GM21619 (cell line): ENCODE measurements at regions not wholly inside any gene's neighbourhood (a gene's known extent, or its start where the extent isn't known, plus 50 kb on each side); places are given as distances from the start of the nearest gene placed in this dataset.

Source experiments
- ATAC-seq: cut with Tn5 transposase; IDR thresholded peaks from one replicate; pipeline ENCODE4 v1.9.1; 2021; ENCODE audit not compliant: unreplicated experiment

DNA sequence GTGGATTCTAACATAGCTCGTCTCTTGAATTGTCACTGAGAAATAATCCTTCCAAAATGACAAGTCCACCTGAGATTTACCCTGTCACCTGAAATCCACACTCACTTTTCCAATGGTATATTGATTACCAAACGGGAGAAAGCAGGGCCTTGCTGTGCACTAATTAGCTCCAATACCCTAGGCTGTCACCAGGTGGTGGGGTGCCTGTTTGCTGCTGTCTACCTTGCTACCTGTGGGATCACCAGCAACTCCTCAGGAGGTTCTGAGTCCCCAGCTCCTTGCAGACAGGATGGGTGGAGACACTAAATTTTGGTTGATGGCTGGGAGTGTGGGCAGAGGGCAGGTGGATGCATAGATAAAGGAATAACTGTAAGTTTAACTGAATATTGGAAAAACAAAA is 237.2 kb upstream of the ZNF32 start:
- ATAC-seq, result no peak

DNA sequence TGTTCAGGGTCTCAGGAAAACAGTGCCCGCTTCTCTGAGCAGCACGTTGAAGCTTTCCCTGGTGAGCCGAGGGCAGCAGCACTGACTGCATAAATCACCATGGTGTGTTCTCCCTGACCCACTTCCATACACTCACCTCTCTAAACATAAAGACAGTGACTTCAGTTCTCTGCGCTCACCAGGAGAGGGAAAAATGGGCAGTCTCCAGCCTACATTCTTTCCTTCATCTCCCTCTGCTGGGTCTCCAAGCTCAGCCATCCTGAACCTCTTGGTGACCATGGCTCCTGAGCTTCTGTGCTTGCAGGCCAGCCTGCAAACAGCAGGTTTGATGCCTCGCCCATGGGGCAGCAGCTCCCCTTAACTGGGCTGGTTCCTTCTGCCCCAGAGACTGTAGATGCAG is 236.6 kb upstream of the ZNF32 start:
- ATAC-seq, result no peak

DNA sequence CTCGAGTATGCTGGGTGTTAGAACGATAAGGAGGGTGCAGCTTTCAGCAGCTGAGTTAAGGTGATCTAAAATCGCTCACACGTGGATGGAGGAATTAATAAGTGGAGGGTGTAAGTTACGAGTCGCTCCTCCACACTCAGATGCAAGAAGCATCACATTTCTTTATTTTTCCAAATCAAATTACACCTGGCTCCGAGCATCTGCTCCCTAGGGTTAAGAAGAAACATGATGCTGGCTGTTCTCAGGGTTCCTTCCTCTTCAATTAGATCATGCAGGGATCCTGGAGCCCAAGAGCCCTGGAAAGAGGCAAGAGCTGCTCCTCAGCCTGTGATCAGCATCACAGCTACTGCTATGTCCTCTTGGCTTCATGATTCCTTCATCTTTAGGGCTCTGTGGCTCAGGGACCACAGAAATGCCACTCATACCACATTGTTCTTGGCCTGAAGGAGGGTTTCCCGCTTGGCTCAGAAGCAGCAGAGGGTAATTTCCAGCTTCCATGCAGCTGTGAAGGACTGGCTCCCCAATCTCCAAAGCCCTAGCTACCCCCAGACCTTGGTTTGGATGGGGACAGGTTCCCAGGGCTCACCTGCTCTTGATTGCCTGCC is 235.9 kb upstream of the ZNF32 start:
- no peak for ATAC-seq

DNA sequence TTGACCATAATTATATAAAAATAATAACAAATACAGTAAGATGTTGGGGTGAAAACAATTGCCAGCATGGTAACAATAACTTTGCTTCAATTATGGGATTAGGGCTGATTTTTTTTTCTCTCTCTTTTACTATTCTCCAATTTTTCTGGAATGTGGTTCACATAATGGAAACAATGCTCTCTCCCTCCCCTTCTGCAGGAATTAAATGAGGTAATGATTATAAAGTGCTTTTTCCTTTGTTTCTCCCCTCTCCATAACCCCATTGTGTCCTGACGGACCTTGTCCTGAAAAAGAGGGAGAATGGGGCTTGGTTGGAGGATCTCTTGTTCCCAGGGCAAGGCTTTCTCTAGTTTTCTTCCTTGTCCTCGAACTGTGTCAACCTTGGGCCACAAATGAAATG is 234.0 kb upstream of the ZNF32 start:
- ATAC-seq, result no peak

DNA sequence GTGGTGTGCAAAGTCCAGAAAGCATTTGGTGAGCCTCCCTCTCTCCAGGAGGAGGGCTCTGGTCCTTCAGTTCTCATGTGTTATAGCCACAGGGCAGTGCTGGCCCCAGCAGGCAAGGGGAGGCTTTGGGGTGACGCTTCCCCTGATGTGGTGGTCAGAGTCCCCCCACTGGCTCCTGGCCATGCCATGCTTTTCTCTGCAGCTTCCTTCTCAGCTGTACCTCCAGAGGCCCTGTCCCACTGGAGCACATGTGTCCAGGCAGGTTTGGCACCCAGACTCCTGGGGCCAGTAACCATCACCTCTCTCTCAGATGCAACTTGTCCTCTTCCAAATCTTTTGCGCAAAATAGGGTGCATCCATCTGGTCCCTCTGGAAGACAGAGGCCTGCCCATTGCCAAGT is 233.0 kb upstream of the ZNF32 start:
- ATAC-seq, result no peak

DNA sequence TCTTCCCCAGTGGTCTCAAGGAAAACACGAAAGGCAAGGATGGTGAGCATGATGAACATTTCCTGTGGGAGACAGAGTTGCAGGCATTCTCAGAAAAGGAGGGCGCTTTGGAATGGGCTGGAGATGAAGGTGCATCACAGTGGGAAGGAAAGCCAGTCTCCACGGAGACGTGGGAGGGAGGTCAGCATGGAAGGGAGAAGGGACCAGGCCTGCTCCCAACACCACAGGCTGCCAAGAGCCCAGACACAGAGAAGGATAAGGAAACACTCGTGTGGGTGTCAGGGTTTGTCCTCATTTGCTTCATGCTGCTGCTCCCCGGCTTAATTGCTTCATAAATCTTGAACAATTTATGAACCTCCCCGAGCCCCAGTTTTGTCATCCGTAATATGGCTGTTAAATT is 231.5 kb upstream of the ZNF32 start:
- ATAC-seq, result no peak

DNA sequence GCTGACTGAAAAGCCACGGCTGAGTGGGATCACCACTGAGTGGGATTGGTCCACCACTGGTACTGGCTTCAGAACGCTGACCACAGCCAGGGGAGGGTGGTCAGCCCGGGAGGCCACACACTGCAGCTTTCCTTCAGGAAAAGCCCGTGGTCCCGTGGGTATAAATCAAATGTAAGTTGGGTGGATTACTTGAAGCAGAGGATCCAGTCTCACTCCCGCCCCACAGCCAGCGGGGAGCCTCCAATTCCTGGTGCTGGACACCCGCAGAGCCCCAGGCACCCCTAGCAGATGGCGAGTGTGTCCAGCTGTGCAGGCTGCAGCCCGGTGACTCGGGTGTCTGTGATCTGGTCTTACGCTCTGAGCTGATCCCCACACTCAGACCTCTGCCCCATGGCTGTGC is 231.1 kb upstream of the ZNF32 start:
- ATAC-seq, result no peak

DNA sequence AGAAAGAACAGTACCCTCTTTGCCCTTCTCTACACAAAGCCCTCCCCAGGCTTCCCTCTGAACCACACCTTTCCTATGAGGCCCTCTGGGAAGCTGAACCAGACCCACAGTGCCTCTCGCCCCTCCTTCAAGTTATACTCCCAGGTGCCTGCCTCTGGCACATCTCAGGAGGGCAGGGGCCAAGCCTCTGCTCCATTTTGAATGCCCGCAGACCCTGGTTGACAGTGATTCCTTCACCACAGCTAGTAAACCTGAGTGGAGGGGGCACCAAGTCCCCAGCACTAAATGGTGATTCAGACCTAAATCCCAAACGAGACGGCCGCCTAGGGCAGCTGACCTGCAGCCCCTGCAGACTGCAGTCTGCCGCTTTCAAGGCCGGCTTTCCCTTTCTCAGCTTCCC is 230.5 kb upstream of the ZNF32 start:
- ATAC-seq, result no peak

DNA sequence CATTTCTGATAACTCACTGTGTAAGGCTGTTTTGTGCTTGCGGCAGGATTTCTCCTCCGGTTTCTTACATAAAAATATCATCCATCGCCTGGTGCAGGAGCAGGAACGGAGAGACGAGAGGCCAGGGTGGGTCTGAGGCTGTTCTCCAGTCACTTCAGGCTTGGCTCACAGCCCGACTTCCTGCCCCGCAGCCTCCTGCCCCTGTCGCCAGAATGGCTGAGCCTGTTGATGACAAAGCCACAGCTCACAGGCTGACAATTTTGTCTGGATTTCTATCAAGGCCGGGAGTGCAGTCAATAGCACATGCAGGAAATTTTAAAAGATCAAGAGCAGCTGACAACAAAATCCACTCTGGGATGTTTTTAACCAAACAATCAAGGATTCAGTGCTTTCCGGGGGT is 229.7 kb upstream of the ZNF32 start:
- ATAC-seq, result no peak

DNA sequence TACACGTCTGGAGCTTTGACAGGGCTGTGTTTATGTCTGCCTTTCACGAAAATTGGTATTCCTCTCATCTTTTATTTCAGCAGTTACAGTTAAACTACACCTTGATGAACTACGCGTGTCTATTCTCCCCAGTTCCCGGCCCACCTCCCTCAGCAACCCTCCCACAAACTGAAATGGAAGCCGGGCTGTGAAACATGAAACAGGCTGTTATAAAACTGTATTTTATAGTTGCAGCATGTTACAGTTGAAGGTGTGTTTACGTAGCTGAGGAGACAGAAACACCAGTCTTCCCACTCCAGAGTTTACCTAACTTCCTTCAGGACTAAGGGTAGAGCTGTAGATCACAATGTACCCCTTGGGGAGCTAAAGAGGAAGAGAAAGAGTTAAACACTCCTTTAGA is 228.3 kb upstream of the ZNF32 start:
- no peak for ATAC-seq

DNA sequence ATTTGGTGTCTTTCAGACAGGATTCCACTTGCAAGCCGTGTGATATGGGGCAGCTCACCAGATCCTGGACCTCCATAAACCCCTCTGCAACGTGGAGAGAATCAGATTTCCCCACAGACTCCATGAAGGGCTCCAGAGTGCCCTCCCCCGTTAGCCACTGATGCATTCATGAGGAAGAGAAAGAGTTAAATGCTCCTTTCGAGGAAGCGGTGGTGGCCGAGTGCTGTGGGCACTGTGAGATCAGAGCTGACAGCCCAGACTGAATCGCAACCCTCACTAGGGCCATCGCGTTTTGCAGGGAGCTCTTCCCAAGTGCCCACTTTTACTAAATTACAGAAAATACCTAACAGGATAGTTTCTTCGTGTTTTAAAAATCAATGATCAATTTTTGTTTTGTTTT is 226.3 kb upstream of the ZNF32 start:
- ATAC-seq, result no peak

DNA sequence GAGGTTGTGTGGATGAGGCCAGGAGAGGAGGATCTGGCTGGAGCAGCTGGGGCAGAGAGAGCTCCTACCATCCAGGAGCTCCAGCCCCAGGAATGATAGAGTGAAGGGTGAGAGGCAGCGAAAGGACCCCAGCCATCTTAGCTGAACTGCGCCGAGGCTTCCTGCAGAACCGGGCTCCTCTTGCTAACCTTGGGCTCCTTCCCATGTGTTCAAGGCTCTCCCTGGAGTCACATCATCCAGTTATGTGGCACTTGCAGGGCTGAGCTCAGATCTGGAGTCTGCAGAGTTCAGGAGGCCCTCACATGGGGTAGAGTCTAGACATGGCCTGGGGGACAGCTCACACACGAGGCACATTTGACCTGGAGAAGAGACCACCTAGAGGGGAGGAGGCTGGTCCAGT is 225.0 kb upstream of the ZNF32 start:
- ATAC-seq, result no peak

DNA sequence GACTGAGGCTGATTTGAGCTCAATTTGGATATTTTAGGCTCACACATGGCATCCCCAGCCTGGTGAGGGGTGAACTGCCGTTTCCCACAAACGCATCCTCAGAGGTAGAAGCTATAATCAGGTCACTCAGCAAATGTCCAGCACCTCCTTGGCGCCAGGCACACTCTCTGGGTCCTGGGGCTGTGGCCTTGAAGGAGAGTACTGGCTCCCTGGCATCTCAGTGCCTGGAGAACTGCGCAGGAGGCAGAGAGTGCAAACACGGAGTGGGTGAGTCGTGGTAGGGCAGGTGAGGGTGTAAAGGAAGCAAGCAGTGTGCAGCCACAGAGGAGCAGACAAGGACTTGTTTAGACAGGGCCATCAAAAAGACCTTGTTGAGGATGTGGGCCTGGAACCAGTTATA is 224.0 kb upstream of the ZNF32 start:
- ATAC-seq, result no peak

DNA sequence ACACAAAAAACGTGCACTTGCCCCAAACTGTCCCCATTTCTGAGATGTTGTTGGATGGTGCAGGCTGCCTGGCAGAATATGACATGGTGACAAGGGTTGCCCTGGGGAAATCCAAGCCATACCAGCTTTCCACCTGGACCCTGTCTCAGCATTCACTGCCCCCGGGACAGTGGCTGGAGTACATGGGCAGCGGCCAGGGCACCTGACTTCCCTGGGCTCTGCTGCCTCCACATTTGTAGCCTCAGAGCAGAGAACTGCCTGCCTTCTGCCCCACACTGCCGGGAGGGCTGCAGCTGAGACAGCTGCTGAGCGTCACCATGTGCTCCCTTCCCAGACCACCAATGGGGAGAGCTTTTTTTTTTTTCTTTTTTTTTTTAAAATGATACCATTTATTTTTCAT is 222.9 kb upstream of the ZNF32 start:
- no peak for ATAC-seq

DNA sequence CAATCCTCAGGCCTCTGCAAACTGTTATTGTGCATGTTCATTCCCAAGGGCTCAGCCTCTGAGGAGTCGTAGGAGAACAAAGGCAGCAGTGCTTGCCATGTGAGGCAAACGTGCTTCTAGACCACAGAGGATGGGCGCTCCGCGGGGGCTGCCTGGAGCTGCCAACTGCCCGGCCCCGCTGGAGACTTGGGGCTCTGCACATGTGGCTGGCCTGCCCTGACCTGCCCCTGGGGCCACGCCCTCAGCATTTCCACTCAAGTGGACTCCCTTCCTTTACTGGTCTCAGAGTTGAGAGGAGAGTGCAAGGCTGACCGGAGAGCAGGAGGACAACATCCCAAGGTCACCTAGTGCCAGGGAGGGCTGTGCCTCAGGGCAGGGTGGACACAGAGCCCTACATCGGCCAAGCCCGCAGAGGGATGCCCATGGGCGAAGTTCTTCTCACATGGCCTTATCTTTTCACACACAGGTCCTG is 222.3 kb upstream of the ZNF32 start:
- no peak for ATAC-seq

DNA sequence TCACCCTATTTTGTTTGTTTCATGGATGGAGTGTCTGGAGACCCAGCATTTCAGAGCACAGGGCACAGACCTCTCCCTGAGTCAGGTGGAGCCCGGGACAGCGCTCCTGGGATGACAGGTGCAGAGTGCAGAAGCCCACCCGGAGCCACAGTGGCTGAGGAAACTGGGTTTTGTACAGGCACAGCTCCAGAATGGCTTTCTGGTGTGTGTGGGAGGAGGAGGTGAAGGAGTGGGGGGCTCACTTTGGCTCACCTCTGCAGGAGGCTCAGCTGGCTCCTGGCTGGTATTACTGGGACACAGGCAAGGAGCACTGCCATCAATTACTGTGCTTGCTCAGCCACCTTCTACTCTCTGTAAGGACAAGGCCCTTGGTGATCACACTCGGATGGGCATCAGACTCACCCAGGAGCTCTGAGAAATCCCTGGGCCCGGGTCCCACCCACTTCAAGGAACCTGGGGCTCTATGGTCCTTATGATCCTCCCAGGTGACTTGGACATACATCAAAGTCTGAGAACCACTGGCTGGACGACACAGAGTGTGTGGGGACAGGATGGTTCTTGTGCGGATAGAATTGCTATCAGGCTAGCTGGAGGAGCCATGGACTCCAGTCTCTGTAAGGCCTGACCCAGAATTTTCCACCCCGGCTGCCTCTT is 221.1 kb upstream of the ZNF32 start:
- ATAC-seq, result no peak

DNA sequence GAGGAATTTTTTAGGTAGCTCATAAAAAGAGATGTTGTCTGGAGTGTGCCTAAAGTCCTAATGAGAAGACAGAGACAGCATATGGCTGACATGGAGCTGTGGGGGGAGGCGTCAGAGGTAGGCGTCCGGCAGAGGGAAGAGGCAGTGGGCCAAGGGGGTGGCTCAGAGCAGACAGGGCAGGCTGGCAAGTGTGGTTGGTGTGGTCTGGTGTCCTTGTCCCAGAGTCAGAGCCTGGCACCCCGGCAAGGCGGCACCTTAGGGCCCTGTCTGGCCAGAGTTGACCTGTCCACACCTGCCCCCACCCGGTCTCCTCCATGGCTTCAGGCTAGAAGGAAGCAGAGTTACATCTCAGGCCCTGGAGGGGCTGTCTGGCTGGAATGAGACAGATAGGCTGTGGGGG is 220.3 kb upstream of the ZNF32 start:
- no peak for ATAC-seq

DNA sequence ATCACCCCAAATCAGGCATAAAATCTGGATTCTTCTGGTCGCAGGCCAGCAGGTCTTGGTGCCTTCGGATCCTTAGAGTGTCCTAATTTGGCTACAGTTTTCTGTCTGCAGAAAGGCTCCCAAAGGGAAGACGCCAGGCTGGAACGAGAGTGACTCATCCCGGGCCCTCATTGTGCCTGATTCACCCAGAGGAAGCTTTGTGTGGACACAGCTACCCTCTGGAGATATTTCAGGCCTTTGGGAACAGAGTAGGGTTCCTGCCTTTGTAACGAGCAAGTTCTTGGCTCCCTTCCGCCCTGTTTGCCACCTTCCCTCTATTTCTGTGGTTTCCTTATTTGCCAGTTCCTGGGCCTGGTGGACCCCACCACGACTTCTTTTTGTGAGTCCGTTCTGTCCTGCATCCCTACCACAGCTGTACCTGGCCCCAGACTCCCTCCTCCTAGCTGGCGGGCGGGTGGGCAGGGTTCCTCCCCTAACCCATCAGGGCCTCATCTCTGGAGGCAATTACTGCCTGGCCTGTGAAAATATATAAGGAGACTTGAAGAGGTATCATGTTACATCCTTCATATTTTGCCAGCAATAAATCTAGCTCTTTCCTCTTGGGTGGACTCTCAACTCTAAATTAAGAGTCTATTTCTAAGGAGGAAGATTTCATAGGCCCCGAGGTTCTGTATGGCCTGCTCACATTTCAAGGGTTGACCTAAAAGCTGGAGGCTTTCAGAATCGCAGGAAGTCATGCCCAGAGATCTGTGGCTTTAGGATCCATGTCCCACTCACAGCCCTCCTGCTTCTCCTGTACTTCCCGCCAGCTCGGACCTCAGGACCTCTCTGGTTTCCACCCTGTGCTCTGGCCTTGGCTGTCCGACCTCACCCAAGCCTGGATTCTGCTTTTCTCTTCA is 219.2 kb upstream of the ZNF32 start:
- ATAC-seq, result no peak

DNA sequence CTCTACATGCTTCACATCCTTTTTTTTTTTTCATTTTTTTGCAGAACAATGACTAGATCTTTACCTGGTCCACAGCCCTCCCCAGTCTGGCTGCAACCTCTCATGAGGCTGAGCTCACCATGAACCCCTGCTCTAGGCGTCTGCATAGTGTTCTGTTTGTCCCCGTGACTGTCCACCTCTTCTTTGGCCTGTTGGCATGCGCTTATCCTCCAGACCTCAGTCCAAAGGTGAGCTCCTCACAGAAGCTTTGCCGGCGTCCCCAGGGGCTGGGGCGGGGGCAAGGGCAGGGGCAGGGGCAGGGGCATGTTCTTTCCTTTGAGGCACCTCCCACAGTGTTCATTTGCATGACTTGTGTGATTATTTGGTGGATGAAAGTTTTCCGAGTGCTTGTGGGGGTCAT is 218.4 kb upstream of the ZNF32 start:
- ATAC-seq, result no peak

DNA sequence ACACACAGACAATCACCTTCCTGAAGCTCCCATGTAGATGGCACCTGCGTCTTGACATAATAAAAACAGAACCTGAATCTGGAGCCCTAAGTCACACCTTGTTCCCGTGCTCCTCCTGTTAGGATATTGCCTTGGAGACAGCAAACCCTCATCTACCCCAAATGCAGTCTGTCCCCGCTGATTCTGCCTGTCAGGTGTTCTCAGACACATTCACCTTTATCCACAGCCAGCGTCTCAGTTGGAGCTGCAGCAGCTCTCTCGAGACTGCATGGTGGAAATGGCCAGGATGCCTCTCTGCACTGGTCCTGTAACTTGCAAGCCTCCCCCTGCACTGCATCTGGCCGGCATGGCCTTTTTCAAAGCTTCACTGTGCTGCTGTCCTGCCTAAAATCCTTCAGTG is 218.0 kb upstream of the ZNF32 start:
- ATAC-seq, result no peak

DNA sequence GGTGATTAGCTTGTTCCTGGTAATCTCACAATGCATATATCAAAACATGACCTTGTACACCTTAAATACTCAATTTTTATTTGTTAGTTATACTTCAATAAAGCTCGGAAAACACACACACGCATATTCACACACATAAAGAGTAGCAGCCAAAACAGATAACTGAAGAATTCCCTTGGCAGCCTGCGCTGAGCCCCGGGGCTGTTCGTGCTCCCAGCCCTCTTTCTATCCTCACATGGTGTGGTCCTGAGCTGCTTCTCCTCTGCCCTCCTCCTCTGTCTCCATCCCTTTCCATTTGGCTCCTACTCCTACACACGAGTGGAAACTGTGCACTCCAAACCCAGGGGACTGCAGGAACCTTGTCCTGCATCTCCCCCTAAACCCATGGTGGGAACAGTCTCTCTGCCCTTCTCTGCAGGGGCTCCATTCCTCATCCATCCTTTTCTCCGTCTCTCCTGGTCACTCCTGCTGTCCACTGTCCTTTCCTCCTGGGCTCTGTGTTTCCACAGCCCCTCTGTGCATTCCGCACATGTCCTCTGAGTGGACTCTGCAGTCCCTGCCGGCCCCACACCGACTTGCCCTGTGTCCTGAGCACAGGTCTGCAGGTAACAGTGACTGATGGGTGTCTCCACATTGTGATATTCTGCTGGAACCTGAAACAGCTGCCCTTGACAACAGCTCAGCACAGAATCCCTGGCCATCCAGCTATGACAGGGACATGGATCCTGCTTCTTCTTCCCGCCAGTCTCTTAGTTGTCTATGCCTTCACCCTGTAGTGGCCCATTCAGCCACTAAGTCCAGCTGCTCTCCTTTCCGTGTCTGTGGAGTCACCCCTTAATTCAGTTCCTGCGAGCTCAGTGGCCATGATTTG is 216.8 kb upstream of the ZNF32 start:
- no peak for ATAC-seq
